Gastroesophageal sphincter (tissue), 3 donors: ENCODE measurements at regions not wholly inside any gene's neighbourhood (a gene's known extent, or its start where the extent isn't known, plus 50 kb on each side); places are given as distances from the start of the nearest gene placed in this dataset.

ENCODE experiments used
- CTCF ChIP-seq, 4 experiments: fragments of 200-600 bp in 2 of 4; fragments of 450-650 bp in 2 of 4; sonication (generic) in 1 of 4; IDR thresholded peaks; one replicate each; pipeline ENCODE4 v1.5.1; 2017 to 2019; ENCODE audit warnings: antibody characterized with exemption in 4 of 4, mild to moderate bottlenecking in 2 of 4, moderate library complexity in 2 of 4
- EP300 ChIP-seq: sonication (generic); formaldehyde crosslinking; IDR thresholded peaks from one replicate; pipeline ENCODE4 v1.6.1; 2017; ENCODE audit warnings: antibody characterized with exemption, mild to moderate bottlenecking
- POLR2A ChIP-seq, 2 donors: fragments of 450-650 bp; IDR thresholded peaks; one replicate each; pipeline ENCODE4 v1.6.1; 2017; ENCODE audit warnings: antibody characterized with exemption in 2 of 2, mild to moderate bottlenecking in 2 of 2, moderate library complexity in 1 of 2

- no peak for TF ChIP-seq CTCF (IDR thresholded peaks at IDR 0.05)
- TF ChIP-seq POLR2A (IDR thresholded peaks at IDR 0.05), result no peak
- no peak for TF ChIP-seq EP300
These were observed 148.7 kb downstream of the ZIC5 start for GRCh38 chr13:99822820-99823219.
